GM08714 (cell line): ENCODE measurements at regions not wholly inside any gene's neighbourhood (a gene's known extent, or its start where the extent isn't known, plus 50 kb on each side); places are given as distances from the start of the nearest gene placed in this dataset.

Experiments used
- H3K4me3 ChIP-seq: fragments of 200-500 bp; sonication (Bioruptor generic); 2 replicates; pipeline ENCODE4 v1.5.1; 2014; ENCODE audit warnings: mild to moderate bottlenecking, low read length, inconsistent platforms
- ZNF274 ChIP-seq: IDR thresholded peaks from 2 replicates; pipeline ENCODE4 v1.6.1; 2012; ENCODE audit warnings: mild to moderate bottlenecking, low read depth, low read length

DNA sequence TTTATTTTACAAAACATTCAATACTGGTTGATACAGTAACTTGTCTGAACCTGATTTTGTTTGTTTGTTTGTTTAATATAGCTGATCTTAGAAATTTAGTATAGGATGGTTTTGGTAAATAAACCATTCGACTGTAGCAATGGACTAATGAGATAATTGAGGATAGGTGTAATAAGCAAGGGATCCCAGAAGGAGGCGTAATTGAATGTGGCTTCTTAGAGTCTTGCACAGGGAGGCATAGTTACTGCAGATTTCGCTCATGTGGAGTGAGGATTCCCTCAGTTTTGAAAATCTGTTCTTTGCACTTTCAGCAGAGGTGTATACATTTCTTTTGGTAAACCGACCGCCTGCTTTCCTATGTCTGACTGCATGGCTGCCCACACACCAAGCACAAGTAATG lies 709.6 kb downstream of the SOCS6 start:
- H3K4me3 ChIP-seq: no peak overlapping the region
- TF ChIP-seq ZNF274: no peak

DNA sequence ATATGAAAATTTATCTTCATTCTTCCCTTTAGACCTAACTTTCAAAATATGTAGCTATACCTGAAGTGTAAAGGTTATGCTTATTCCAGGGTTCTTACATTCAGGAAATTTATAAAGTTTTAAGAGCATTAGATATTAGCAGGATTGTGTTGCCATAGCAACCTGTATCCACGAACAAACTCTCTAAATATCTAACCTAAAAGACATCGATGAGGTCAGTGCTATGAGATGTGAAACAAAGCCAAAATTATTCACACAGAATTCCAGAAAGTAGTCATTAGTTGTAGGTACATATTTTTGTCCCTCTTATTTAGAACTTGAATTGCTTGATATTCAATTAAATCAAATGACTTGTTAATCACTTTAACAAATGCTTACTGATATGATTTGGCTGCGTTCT lies 705.3 kb downstream of the SOCS6 start:
- TF ChIP-seq ZNF274: no peak
- H3K4me3 ChIP-seq: no peak overlapping the region

DNA sequence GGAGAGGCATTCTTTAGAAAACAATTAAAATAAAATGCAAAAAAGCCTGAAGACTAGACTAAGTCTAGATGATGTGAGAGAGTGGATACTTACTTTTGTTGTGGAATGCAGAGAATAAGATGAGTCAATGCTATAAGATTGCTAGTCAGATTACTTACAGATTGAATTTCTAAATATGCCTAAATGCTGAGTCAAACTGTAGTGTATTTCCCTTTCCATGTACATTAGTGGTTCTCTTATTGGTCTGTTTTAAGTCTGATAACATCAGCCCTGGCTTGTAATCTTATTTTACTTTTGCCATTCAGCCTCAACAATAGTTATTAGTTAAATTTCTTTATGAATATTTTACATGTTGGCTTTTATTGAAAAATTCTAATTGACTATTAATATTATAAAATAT lies 702.7 kb downstream of the SOCS6 start:
- no peak overlapping the region for H3K4me3 ChIP-seq
- no peak for TF ChIP-seq ZNF274

DNA sequence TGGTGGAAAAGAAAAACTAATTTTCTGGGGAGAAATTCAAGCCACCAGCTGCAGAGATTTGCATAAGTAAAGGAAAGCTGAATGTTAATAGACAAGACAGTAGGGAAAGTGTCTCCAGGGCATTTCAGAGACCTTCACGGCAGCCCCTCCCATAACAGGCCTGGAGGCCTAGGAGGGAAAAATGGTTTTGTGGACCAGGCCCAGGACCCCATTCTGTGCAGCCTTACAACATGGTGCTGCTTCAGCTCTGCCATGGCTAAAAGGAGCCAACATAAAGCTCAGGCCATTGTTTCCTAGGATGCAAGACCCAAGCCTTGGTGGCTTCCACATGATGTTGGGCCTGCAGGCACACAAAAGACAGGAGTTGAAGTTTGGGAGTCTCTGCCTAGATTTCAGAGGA lies 697.1 kb downstream of the SOCS6 start:
- no peak overlapping the region for H3K4me3 ChIP-seq
- no peak for TF ChIP-seq ZNF274

DNA sequence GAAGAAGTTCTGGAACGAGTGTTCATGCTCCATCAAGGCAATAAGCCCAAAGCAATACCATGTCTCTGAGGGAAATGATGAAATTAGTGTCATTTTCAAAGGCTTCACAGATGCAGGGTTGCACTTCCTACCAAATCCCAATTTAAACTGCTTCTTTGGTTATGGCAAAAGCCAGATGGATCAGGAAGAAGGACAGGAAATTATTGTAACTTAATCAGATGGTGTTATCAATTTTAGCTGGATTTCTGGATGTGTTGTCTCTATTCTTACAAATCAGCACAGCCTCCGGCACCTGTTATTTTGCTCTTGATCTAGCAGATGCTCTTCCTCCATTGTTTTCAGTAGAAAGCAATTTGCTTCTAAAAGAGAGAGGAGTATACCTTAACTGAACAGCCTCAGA lies 693.4 kb downstream of the SOCS6 start:
- TF ChIP-seq ZNF274: no peak

DNA sequence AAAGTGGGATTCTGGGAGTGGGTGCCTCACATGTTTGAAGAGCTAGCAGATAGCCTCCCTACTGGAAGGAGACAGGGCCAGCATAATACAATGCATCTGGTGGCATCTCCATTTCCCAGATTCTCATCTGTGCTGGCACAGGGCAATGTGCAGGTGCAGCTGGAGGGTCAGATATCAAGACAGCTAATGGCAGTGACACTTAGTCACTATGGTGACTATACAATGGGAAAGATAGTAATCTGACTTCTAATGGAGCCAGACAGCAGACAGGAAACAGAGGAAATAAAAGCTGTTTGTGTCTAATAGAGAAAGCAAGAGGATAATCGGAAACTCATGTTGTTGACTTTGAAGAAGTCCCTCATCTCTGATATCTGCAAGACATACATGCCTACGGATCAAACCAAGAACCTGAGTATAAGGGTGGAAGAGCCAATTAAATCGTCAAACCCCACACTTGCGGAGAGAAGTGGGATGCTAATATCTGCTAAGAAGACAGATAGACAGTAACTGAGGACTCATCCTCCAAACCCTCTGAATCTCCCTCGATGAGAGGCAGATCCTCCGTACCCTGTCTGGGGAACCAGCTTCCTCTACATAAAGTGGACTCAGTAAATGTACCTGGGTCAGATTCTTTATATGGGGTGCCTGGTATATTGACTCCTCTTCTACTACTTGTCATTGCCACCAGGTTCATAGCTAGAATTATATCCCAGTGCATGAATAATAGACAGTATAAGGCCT lies 692.7 kb downstream of the SOCS6 start:
- no peak for TF ChIP-seq ZNF274

More for the DNA sequence above, 693.4 kb downstream of the SOCS6 start:
- no peak overlapping the region for H3K4me3 ChIP-seq

DNA sequence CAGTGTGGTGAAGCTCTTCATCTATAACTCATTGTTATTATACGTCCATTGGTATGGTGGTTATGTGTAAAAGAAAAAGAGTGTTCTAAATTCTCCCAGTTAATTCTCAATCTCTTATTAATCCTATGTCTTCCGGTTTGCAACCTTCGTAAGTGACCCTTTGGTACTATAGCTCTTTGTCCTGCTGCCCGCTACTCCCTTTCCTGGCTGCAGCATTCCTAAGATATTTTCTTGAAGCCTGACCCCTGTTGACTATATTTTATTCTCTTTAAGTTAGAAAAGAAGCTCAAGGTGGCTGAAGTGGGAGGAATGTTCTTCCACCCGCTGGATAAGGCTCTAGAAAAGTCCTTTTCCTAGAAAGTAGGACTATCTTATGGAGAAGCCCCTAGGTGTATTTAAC lies 684.8 kb downstream of the SOCS6 start:
- no peak overlapping the region for H3K4me3 ChIP-seq
- no peak for TF ChIP-seq ZNF274

More for the DNA sequence above, 692.7 kb downstream of the SOCS6 start:
- no peak overlapping the region for H3K4me3 ChIP-seq

DNA sequence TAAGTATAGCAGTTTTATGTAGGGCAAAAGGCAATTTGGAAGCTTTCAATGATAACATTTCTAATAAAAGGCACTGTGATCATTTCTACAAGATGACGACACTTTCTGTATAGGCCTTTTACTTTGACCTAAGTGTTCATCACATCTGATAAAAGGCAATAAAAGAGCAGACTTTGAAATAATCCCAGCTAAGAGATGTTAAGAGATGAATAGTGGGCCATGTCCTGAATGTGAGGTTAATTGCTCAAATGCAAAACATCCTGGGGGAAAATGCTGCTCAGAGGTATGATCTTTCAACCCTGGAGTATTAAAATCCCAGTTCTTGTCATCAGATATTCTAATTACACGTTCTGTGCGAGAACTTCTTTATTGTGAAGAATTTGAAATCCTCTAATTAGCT lies 677.6 kb downstream of the SOCS6 start:
- no peak overlapping the region for H3K4me3 ChIP-seq

DNA sequence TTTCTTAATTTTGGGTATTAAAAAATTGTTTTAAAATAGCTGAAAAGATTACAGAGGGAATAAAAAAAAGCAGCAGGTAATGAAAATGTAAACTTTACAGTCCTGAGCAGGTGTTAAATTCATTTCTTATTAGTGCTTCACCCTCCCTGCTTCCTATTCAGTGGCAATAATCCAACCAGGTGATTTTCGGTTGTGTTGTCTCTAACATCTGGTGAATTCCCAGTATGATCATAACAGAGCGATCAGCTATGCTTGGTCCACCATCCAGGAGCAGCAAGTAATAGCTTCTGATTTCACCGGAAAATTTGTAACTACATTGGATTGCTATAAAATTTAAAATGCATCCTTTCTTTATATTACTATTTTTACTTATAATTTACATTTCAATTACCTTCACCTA lies 673.1 kb downstream of the SOCS6 start:
- H3K4me3 ChIP-seq: no peak overlapping the region
- no peak for TF ChIP-seq ZNF274

More for the DNA sequence above, 677.6 kb downstream of the SOCS6 start:
- TF ChIP-seq ZNF274: no peak

DNA sequence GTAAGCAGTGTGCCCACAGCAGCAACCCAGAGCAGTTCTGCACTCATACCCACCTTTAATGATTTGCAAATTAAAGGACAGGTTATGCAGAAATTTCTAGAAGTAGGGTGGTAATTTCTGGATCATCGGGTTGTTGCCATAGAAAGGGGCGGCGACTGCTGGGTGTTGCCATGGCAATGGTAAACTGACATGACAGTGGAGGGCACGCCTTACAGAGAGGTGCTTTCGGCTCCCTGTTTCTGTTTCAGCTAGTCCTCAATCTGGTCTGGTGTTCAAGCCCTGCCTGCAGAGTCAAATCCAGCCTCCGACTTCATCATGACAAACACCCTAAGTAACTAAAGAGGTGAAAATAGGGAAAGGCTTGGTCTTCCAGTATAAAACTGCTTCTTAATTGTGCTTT lies 667.7 kb downstream of the SOCS6 start:
- H3K4me3 ChIP-seq: no peak overlapping the region
- TF ChIP-seq ZNF274: no peak

DNA sequence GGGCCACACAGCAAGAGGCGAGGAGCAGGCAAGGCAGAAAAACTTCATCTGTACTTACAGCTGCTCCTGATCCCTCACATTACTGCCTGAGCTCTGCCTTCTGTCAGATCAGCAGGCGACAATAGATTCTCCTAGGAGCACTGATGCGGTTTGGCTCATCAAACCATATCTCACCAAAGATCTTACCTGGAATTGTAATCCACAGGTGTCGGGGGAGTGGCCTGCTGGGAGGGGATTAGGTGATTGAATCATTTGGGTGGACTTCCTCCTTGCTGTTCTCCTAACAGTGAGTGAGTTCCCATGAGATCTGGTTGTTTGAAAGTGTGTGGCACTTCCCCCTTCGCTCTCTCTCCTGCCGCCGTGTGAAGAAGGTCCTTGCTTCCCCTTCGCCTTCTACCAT lies 647.3 kb downstream of the SOCS6 start:
- no peak overlapping the region for H3K4me3 ChIP-seq
- no peak for TF ChIP-seq ZNF274

DNA sequence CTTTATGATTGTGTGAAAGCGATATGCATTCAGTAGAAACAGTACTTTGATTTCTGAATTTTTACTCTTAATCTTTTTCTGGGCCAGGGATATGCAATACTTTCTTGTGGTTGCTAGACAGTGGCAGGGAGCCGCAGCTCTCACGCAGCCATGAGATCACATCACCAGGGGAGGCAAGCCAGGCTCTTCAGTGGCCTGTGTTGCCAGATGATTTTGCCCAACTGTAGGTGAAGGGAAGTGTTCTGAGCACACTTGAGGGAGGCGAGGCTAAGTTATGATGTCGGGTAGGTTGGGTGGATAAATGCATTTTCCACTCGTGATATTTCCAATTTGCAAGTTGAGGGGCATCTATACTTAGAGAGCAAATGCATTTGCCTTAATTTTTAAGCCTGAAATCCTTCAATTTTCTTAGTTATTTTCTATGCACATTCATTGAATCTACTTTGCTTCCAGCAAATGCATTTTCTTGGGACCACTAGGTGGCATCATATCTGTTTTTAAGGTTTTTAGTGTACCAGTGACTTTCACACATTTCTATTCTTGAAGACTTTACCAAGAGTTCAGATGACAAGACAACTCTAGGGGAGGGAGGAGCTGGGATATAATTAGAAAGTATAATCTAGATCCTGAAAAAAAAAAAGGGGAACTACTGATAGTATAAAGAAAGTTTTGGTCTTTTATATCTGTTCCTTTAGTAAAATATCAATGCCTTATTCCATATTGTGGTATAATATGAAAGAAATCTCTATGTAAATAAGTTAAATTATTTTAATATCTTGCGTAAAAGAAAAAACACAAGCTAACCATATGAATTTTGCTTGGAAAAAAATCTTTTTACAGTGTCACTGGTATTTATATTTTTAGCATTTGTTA lies 643.3 kb downstream of the SOCS6 start:
- no peak for TF ChIP-seq ZNF274
- H3K4me3 ChIP-seq: no peak overlapping the region

DNA sequence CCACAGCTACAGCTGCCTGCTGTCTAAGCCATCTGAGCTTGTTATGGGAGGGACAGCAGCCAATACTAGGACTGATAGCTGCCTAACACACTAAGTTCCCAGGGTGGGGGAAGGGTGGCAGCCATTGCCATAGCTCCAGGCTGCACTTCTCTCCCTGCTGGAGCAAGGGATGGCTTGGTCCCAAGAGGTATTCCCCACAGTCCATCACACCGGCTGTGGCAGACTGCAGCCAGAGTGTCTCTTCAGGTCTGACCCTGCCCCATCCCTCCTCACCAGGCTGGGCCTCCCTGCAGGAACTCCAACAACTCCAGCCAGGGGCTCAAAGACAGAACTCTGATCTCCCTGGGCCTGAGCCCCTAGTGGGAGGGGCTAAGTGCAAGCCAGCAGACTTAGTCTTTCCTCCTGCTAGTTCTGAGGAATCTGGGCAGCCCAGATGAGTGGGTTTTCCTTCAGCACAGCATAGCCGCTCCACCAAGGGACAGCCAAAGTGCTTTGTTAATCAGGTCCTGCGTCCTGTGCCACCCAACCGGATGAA lies 632.1 kb downstream of the SOCS6 start:
- no peak overlapping the region for H3K4me3 ChIP-seq
- no peak for TF ChIP-seq ZNF274

DNA sequence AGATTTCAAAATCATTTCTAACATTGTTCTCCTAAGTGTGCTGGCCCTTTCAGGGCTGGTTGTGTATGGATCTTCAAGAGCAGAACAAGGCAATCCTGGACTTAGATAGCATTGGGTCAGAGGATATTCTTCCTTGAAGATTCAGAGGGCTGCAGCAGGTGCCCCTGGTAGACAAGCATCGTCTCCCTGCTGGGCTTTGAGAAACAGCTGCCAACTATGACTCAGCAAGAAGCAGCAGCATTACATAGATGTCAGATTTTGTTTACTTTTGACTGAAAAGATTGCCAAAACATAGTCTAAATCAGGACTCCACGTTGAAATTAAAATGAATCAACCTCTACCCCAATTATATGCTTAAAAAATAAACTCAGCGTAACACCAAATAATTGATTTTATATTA lies 618.8 kb downstream of the SOCS6 start:
- H3K4me3 ChIP-seq: no peak overlapping the region
- TF ChIP-seq ZNF274: no peak

DNA sequence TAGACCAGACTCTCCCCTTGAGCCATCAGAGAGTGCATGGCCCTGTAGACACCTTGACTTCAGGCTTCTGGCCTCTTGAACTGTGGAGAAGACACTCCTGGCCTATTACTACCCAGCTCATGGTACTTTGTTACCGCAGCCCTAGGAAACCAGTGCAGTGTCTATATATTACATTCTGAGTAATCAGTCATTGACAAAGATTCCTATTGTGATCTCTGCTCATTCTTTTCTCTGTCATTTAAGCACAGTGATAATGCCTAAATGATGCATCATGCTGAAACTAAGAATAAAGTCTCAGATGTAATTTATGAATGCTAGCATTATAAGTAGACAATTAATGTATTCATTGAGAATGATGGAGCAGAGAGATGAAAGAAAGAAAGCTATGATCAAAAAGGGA lies 603.5 kb downstream of the SOCS6 start:
- no peak overlapping the region for H3K4me3 ChIP-seq
- TF ChIP-seq ZNF274: no peak
